ENCODE measurements at regions not wholly inside any gene's neighbourhood (a gene's known extent, or its start where the extent isn't known, plus 50 kb on each side); places are given as distances from the start of the nearest gene placed in this dataset.
A peak's percentile ranks its signal among the peaks of the same experiment; 100 is the strongest.

DNA sequence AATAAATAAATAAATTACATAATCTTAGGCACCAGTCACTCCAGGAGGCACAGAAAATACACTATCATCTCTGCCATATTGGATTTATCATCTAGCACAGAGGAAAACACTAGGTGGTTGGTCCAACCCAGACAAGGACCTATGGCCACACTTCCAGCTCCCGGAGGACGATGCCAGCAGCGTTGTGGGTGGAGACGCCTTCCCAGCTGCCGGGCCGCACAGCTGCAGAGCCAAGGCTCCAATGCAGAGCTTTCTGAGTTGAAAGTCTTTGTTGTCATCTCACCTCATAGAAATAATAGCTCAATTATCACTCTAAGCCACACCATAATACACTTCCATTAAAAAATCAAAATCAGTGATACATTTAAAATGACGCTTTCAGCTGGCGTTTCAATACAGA is 457.1 kb upstream of the SALL3 start:
- Histone ChIP-seq H3K9me3 (no peaks in the 10 kb centered on the region), H3K27me3 (no peaks in the 10 kb centered on the region), H3K36me3 (no peaks in the 10 kb centered on the region), H3K4me1 (no peaks in the 10 kb centered on the region), H3K27ac (no peak overlapping the region), H3K4me3 (no peak overlapping the region)
- no peak for DNase-seq (ENCODE audit: extremely low spot score in 2 of 2)
- intact Hi-C loops (cut with DNase I) = no loop called here
- TF ChIP-seq POLR2AphosphoS5 (IDR thresholded peaks at IDR 0.05; ENCODE audit: insufficient read depth in 1 of 2, low read depth in 1 of 2) (no peak), POLR2A (IDR thresholded peaks at IDR 0.05) (no peak)
- TF ChIP-seq, protein P1, sequence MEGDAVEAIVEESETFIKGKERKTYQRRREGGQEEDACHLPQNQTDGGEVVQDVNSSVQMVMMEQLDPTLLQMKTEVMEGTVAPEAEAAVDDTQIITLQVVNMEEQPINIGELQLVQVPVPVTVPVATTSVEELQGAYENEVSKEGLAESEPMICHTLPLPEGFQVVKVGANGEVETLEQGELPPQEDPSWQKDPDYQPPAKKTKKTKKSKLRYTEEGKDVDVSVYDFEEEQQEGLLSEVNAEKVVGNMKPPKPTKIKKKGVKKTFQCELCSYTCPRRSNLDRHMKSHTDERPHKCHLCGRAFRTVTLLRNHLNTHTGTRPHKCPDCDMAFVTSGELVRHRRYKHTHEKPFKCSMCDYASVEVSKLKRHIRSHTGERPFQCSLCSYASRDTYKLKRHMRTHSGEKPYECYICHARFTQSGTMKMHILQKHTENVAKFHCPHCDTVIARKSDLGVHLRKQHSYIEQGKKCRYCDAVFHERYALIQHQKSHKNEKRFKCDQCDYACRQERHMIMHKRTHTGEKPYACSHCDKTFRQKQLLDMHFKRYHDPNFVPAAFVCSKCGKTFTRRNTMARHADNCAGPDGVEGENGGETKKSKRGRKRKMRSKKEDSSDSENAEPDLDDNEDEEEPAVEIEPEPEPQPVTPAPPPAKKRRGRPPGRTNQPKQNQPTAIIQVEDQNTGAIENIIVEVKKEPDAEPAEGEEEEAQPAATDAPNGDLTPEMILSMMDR (IDR thresholded peaks at IDR 0.05) = no peak

DNA sequence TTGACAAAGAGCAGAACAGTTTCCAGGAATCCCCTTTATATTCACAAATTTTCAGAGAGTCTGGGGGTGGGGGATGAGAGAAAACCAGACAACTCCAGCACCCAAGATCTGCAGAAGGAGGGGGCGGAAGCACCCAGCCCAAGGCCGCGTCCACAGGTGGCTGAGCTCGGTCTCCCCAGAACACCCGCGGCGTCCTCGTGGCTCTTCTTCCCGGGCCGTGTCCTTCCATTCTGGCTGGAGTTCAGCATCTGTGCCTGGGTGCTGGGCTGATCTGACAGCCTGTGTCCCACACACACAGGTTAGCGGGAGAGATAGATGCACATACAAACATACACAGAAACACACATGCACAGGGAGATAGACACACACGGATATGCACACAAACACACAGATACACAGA is 455.8 kb upstream of the SALL3 start:
- H3K4me3 ChIP-seq = no peak overlapping the region
- TF ChIP-seq POLR2AphosphoS5 (IDR thresholded peaks at IDR 0.05; ENCODE audit: insufficient read depth in 1 of 2, low read depth in 1 of 2) = no peak
- TF ChIP-seq, protein P1 (IDR thresholded peaks at IDR 0.05) = no peak
- H3K27ac ChIP-seq = no peak overlapping the region
- intact Hi-C loops (cut with DNase I) = no loop called here
- no peaks in the 10 kb centered on the region for H3K9me3 ChIP-seq
- H3K4me1 ChIP-seq = no peaks in the 10 kb centered on the region
- no peak for DNase-seq (ENCODE audit: extremely low spot score in 2 of 2)
- no peaks in the 10 kb centered on the region for H3K36me3 ChIP-seq
- H3K27me3 ChIP-seq = no peaks in the 10 kb centered on the region

DNA sequence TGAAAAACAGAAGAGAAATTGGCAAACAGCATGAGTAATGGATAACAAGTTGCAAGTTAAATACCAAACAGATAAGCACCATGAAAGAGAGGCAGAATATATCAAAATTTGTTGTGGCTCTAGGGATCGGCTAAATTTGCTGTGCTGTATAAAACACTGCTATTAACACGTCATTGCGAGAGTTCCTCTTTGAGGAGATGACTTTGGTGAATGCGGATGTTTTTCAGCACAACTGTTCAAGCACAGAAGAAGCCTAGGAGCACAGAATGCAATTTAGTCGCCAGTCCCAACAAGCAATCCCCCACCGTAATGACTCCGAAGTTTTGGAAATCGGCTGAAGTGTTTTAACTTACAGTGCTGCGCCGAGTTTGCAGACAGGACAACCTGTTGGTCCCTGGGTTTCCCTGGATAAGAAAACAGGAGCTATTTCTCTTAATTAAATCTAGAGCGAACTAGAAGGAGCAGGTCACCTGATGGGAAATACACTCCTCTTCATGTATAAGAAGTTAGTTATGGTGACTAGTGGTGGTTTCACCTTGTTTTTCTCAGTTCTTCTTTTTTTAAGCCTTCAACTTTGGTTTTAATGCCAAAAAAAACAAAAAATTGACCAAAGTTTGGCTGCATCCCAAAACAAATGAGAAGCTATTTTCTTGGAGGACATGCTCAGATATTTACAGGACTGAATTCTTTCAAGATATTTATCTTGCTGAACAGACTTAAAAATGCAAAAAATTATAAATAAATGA is 454.1 kb upstream of the SALL3 start:
- no peaks in the 10 kb centered on the region for H3K36me3 ChIP-seq
- H3K27me3 ChIP-seq = no peaks in the 10 kb centered on the region
- H3K4me1 ChIP-seq = no peaks in the 10 kb centered on the region
- DNase-seq (ENCODE audit: extremely low spot score in 2 of 2) = peak in 1 of 2 donors; percentile 34
- no peak overlapping the region for H3K27ac ChIP-seq
- no peaks in the 10 kb centered on the region for H3K9me3 ChIP-seq
- TF ChIP-seq POLR2AphosphoS5 (IDR thresholded peaks at IDR 0.05; ENCODE audit: insufficient read depth in 1 of 2, low read depth in 1 of 2) (no peak), POLR2A (IDR thresholded peaks at IDR 0.05) (no peak)
- TF ChIP-seq, protein P1 (IDR thresholded peaks at IDR 0.05) = no peak
- no peak overlapping the region for H3K4me3 ChIP-seq
- intact Hi-C loops (cut with DNase I) = no loop called here

DNA sequence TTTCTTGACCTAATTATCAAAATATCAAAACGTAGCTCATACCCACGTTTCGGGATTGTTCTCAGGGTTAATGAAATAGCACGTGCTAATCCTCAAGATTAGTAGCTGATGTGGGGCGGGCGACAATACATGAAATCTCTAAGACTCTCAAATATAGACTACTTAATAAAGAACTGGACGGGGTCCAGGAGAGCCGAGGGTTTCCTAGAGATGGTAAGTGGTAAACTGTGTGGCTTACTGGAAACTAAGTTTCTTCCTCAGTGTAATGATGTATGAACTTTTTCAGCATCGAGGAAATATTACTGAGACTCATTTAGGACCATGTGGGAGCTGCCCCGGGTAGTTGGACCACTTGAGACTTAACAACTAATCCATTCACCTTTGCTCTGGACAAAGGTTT is 453.3 kb upstream of the SALL3 start:
- no peaks in the 10 kb centered on the region for H3K27me3 ChIP-seq
- TF ChIP-seq POLR2A (IDR thresholded peaks at IDR 0.05) (no peak), POLR2AphosphoS5 (IDR thresholded peaks at IDR 0.05; ENCODE audit: insufficient read depth in 1 of 2, low read depth in 1 of 2) (no peak)
- TF ChIP-seq, protein P1 (IDR thresholded peaks at IDR 0.05) = no peak
- H3K4me1 ChIP-seq = no peaks in the 10 kb centered on the region
- intact Hi-C loops (cut with DNase I) = no loop called here
- H3K27ac ChIP-seq = no peak overlapping the region
- peak; percentile 2 to 32 for DNase-seq (ENCODE audit: extremely low spot score in 2 of 2)
- no peaks in the 10 kb centered on the region for H3K9me3 ChIP-seq
- H3K4me3 ChIP-seq = no peak overlapping the region
- no peaks in the 10 kb centered on the region for H3K36me3 ChIP-seq

DNA sequence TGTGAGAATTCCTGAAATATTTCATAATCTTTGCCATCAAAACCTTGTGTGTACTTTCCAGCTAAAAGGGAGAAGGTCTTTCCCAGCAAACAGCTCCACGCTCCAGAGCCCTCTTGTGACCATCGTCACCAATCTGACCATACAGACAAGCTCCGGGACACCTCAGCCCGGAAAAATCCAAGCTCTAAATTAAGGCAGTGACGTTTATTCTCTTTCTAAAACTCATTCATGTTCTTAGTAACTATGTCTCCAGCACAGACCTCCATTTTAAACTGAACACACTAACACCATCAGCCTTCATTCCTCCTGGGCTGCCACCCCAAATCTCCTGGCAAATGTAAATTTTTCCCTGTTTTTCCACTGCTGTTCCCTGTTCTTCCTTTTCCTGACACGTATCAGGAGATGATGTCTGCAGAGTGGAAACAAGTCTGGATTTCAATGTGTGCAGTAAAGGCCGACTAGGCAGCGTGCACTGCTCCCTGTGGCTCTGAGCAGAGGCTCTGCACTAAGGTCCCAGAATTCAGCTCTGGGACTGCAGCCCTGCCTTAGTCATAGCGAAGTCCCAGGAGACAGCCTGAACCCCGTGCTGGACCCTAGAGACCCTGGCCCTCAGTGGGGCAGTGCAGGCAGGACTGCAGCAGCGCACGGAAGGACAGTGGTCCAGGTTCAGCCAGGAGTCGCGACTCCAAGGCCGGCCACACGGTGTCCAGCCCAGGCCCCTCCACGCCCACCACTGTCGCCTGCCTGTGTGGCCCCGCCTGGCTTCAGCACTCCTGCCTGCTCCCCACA is 452.5 kb upstream of the SALL3 start:
- H3K36me3 ChIP-seq = no peaks in the 10 kb centered on the region
- TF ChIP-seq POLR2A (IDR thresholded peaks at IDR 0.05) (no peak), POLR2AphosphoS5 (IDR thresholded peaks at IDR 0.05; ENCODE audit: insufficient read depth in 1 of 2, low read depth in 1 of 2) (no peak)
- TF ChIP-seq, protein P1 (IDR thresholded peaks at IDR 0.05) = no peak
- intact Hi-C loops (cut with DNase I) = no loop called here
- no peak overlapping the region for H3K27ac ChIP-seq
- H3K4me1 ChIP-seq = no peaks in the 10 kb centered on the region
- no peak overlapping the region for H3K4me3 ChIP-seq
- peak; percentile 52 to 75 for DNase-seq (ENCODE audit: extremely low spot score in 2 of 2)
- no peaks in the 10 kb centered on the region for H3K27me3 ChIP-seq
- no peaks in the 10 kb centered on the region for H3K9me3 ChIP-seq

Data from vagina (tissue), 2 donors.